Pancreas (tissue), 10 donors: ENCODE measurements at regions not wholly inside any gene's neighbourhood (a gene's known extent, or its start where the extent isn't known, plus 50 kb on each side); places are given as distances from the start of the nearest gene placed in this dataset.

ENCODE experiments used
- ATAC-seq, 4 donors: fragments of 200-7000 bp; cut with Tn5 transposase; one replicate each; pipeline versions ENCODE4 v1.8.0 to v1.9.1; 2020; ENCODE audit warnings: mild to moderate bottlenecking in 4 of 4, moderate library complexity in 4 of 4
- DNase-seq, 6 donors: peaks; one replicate each; pipeline ENCODE4 v3.0.0-alpha.2; 2020
- FAIRE-seq: peaks from 2 replicates; lab custom pipeline; 2012; peaks lifted over from hg19 to GRCh38; lab: Jason Lieb, UNC
- H3K27ac ChIP-seq, 4 donors: fragments of 200-600 bp; sonication (generic); 1 replicate in 3 of 4; 2 replicates in 1 of 4; pipeline versions ENCODE4 v1.5.0 to v1.8.0; 2020
- H3K27me3 ChIP-seq, 4 donors: fragments of 200-600 bp; one replicate each; pipeline ENCODE4 v1.8.0; 2021
- H3K36me3 ChIP-seq, 3 donors: fragments of 200-600 bp; sonication (generic) in 1 of 3; one replicate each; pipeline versions ENCODE4 v1.5.0 to v1.8.0; 2020 to 2021
- H3K4me1 ChIP-seq, 3 donors: fragments of 200-600 bp; one replicate each; pipeline ENCODE4 v1.8.0; 2021
- H3K4me3 ChIP-seq, 4 donors: fragments of 200-600 bp; sonication (generic) in 2 of 4; one replicate each; pipeline versions ENCODE4 v1.5.0 to v1.8.0; 2020 to 2021
- H3K9me3 ChIP-seq, 4 donors: fragments of 200-600 bp; one replicate each; pipeline ENCODE4 v1.8.0; 2021
- WGBS, 2 donors: extraction: QIAGEN DNeasy Blood & Tissue Kit; methylation state at CpG; one replicate each; pipeline ENCODE4 v1.1.7; 2013; 5-methylcytosine and 5-hydroxymethylcytosine counted together
- intact Hi-C, 3 donors: fragments of 100-400 bp; cut with DNase I; formaldehyde crosslinking; loops; one replicate each; pipeline versions ENCODE4 v1.11.1 to v1.14.2; 2022
- TF ChIP-seq, protein P1 (sequence below), 4 donors: fragments of 200-600 bp; sonication (generic) in 3 of 4; IDR thresholded peaks; one replicate each; pipeline versions ENCODE4 v1.5.0 to v1.8.0; 2021; ENCODE audit warnings: antibody characterized with exemption in 4 of 4
- donor health status: healthy with polysubstance abuse.
- donor health status: DM: no; HTN: no; CAD: no; lungs with moderate emphysema.
- donor health status: DM: no; HTN: no; CAD: no.
- donor health status: control.
- donor health status: control.
- donor health status: Bipolar disorder and iron deficiency.
- donor health status: DM: yes; HTN: yes; CAD: no.
- donor health status: DM: no; HTN: no; CAD: no.
- donor health status: DM: no; HTN: no; CAD: no.
- donor health status: DM: yes; HTN: yes; CAD: no.

- DNase-seq (no peak), FAIRE-seq (no peak), ATAC-seq (no peak)
- Histone ChIP-seq H3K27ac (no peak overlapping the region), H3K4me3 (no peak overlapping the region), H3K36me3 (no peaks in the 10 kb centered on the region), H3K4me1 (no peaks in the 10 kb centered on the region), H3K9me3 (no peaks in the 10 kb centered on the region), H3K27me3 (no peaks in the 10 kb centered on the region)
- intact Hi-C loops = no loop called here
- TF ChIP-seq, protein P1, sequence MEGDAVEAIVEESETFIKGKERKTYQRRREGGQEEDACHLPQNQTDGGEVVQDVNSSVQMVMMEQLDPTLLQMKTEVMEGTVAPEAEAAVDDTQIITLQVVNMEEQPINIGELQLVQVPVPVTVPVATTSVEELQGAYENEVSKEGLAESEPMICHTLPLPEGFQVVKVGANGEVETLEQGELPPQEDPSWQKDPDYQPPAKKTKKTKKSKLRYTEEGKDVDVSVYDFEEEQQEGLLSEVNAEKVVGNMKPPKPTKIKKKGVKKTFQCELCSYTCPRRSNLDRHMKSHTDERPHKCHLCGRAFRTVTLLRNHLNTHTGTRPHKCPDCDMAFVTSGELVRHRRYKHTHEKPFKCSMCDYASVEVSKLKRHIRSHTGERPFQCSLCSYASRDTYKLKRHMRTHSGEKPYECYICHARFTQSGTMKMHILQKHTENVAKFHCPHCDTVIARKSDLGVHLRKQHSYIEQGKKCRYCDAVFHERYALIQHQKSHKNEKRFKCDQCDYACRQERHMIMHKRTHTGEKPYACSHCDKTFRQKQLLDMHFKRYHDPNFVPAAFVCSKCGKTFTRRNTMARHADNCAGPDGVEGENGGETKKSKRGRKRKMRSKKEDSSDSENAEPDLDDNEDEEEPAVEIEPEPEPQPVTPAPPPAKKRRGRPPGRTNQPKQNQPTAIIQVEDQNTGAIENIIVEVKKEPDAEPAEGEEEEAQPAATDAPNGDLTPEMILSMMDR (IDR thresholded peaks at IDR 0.05) = no peak
Observed at GRCh38 chr2:55811048-55811447, 112.5 kb downstream of the EFEMP1 start.

DNA sequence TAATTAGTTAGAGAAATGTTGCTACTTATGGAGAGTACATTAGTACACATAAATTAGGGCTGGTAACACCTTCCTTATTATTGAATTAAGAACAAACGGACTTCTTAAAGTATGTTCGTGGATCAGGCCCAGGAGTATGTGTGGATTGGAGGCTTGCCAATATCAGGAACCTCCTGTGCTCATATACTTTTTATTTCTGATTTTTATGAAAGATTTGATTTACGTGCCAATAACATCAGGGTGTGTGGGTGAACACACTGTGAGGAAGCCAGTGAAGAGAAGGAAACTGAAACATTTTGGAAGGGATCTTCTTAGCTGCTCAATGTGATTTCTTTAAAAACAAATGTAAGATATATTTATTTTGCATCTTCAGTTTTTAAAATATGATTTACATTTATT is 113.0 kb downstream of the EFEMP1 start:
- whole genome bisulfite sequencing, 2 donors = 54 to 55% methylated on average over 3 of the region's 3 CpGs
- Histone ChIP-seq H3K4me3 (no peak overlapping the region), H3K27me3 (no peaks in the 10 kb centered on the region), H3K4me1 (no peaks in the 10 kb centered on the region), H3K27ac (no peak overlapping the region), H3K36me3 (no peaks in the 10 kb centered on the region), H3K9me3 (no peaks in the 10 kb centered on the region)
- DNase-seq (no peak), FAIRE-seq (no peak), ATAC-seq (no peak)
- TF ChIP-seq, protein P1 (IDR thresholded peaks at IDR 0.05) = no peak
- intact Hi-C loops = no loop called here

DNA sequence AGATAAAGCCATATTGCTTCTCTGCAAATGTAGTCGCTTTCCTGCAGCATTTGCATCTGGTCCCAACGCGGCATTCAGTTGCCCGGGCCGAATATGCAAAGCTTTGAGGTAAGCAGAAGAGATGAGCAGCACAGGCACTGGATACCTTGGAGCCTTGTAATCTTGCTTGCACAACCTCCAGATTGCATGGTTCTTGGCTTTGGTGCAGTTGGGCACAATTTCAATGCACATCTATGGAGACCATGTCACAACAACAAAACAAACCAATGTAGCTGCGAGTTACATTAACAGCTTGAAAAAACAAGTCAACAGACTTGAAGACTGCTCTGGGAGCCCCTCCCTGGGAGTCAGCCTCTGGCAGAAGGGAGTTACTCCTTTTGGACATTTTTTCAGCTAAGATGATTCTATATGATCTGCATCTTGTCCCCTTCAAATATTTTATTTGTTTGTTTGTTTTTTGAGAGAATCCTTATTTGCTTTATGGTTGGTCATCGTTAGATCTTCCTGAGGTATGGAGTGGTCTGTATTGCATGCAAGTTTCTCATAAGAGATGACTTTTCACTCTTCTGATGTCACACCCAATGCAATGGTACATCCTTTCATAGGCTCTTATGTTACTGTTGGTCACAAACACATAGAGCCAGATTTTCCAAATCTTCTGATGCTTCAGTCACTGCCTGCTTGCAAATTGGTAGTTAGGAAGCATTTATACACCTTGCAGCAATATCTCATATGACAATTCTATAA is 113.5 kb downstream of the EFEMP1 start:
- TF ChIP-seq, protein P1 (IDR thresholded peaks at IDR 0.05) = no peak
- Histone ChIP-seq H3K9me3 (no peaks in the 10 kb centered on the region), H3K27ac (no peak overlapping the region), H3K4me3 (no peak overlapping the region), H3K36me3 (no peaks in the 10 kb centered on the region), H3K4me1 (no peaks in the 10 kb centered on the region), H3K27me3 (no peaks in the 10 kb centered on the region)
- intact Hi-C loops = no loop called here
- FAIRE-seq (no peak), DNase-seq (peak in 1 of 6 donors; percentile 13), ATAC-seq (peak in 2 of 4 donors; percentile 31 to 58)
- 64 to 65% methylated on average over 7 of the region's 7 CpGs for WGBS, 2 donors

GRCh38 chr2:55807900-55808299 is 114.3 kb upstream of the PNPT1 start:
- H3K27ac ChIP-seq = no peak overlapping the region
- FAIRE-seq (no peak), ATAC-seq (no peak), DNase-seq (no peak)
- H3K36me3 ChIP-seq = no peaks in the 10 kb centered on the region
- intact Hi-C loops = no loop called here
- TF ChIP-seq, protein P1 (IDR thresholded peaks at IDR 0.05) = no peak
- no peaks in the 10 kb centered on the region for H3K9me3 ChIP-seq
- H3K4me1 ChIP-seq = no peaks in the 10 kb centered on the region
- no peak overlapping the region for H3K4me3 ChIP-seq
- no peaks in the 10 kb centered on the region for H3K27me3 ChIP-seq
- WGBS, 2 donors = 82 to 90% methylated on average over 2 of the region's 2 CpGs

DNA sequence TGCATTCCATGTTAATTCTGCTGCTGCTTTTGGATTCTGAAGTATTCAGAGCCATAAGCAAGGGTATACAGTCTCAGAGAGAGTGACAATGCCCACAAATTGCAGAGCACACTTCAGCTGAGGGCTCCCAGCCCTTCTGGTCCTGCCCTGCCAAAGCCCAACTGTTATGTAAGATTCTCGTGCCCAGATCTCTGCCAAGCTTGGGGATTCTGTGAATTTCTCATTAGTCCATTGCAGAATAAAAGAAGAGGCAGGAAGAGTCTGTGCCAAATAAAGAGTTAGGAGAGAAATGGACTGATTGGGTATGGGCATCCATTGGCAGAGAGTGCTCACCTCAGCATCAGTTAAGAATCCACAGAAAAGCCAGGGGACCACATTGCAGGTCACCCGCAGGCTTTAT is 112.0 kb upstream of the PNPT1 start:
- TF ChIP-seq, protein P1 (IDR thresholded peaks at IDR 0.05) = no peak
- Histone ChIP-seq H3K9me3 (no peaks in the 10 kb centered on the region), H3K4me3 (no peak overlapping the region), H3K4me1 (no peaks in the 10 kb centered on the region), H3K36me3 (no peaks in the 10 kb centered on the region), H3K27me3 (no peaks in the 10 kb centered on the region), H3K27ac (no peak overlapping the region)
- WGBS, 2 donors = 69 to 86% methylated on average over 2 of the region's 2 CpGs
- intact Hi-C loops = no loop called here
- DNase-seq (no peak), ATAC-seq (no peak), FAIRE-seq (no peak)
